H1 (cell line): ENCODE measurements at regions not wholly inside any gene's neighbourhood (a gene's known extent, or its start where the extent isn't known, plus 50 kb on each side); places are given as distances from the start of the nearest gene placed in this dataset.

Experiments used
- CTCF ChIA-PET: fragments of 300-600 bp; sonication (Branson Sonifier 250); formaldehyde crosslinking; loops from one replicate; lab custom pipeline; 2021; ENCODE audit not compliant: partially characterized antibody; lab: Charles Lee
- POLR2A ChIA-PET: fragments of 300-600 bp; sonication (Branson Sonifier 250); formaldehyde crosslinking; loops from one replicate; lab custom pipeline; 2021; ENCODE audit warnings: inconsistent platforms; ENCODE audit not compliant: partially characterized antibody; lab: Charles Lee
- DNase-seq, 2 experiments: peaks; one replicate each; pipeline versions ENCODE4 v3.0.0 to v3.0.0-alpha.2; 2010 to 2022; ENCODE audit warnings: low spot score in 2 of 2, low read depth in 1 of 2, mixed read lengths in 1 of 2
- FAIRE-seq: peaks from 2 replicates; lab custom pipeline; 2011; peaks lifted over from hg19 to GRCh38; lab: Jason Lieb, UNC
- H2AFZ ChIP-seq: 2 replicates; pipeline ENCODE4 v1.8.1; 2012; ENCODE audit warnings: low read length, inconsistent platforms
- H2AK5ac ChIP-seq: 2 replicates; pipeline ENCODE4 v1.6.1; 2013; ENCODE audit warnings: low read depth, low read length
- H2BK120ac ChIP-seq: replicated peaks from 2 replicates; pipeline ENCODE3; 2013; ENCODE audit warnings: low read depth, low read length, inconsistent platforms
- H2BK12ac ChIP-seq: 2 replicates; pipeline ENCODE4 v1.6.1; 2013; ENCODE audit warnings: low read depth, low read length
- H2BK15ac ChIP-seq: 2 replicates; pipeline ENCODE4 v1.6.1; 2013; ENCODE audit warnings: low read length
- H2BK20ac ChIP-seq: 2 replicates; pipeline ENCODE4 v1.6.1; 2013; ENCODE audit warnings: low read length
- H2BK5ac ChIP-seq: 2 replicates; pipeline ENCODE4 v1.6.1; 2013; ENCODE audit warnings: low read depth, low read length
- H3K14ac ChIP-seq: 2 replicates; pipeline ENCODE4 v1.6.1; 2013; ENCODE audit warnings: inconsistent platforms; ENCODE audit not compliant: insufficient read length
- H3K18ac ChIP-seq: 2 replicates; pipeline ENCODE4 v1.6.1; 2013; ENCODE audit warnings: low read length; ENCODE audit errors: extremely low read depth
- H3K23ac ChIP-seq: 2 replicates; pipeline ENCODE4 v1.6.1; 2013; ENCODE audit warnings: inconsistent platforms; ENCODE audit not compliant: insufficient read length
- H3K23me2 ChIP-seq: 2 replicates; pipeline ENCODE4 v1.6.1; 2013; ENCODE audit warnings: low read depth, low read length
- H3K27ac ChIP-seq: 2 replicates; pipeline ENCODE4 v1.6.1; 2011; ENCODE audit warnings: low read depth, low read length, inconsistent platforms
- H3K27me3 ChIP-seq, 4 experiments: replicated peaks in 1 of 4; 1 replicate in 1 of 4; 2 replicates in 3 of 4; pipeline versions ENCODE4 v1.6.1 to v1.8.1; 2011 to 2013; ENCODE audit warnings: low read length in 3 of 4, mild to moderate bottlenecking in 3 of 4, inconsistent platforms in 2 of 4, mixed read lengths in 2 of 4, moderate library complexity in 1 of 4; ENCODE audit not compliant: control insufficient read depth in 3 of 4, insufficient read depth in 3 of 4; ENCODE audit errors: extremely low read depth in 1 of 4
- H3K36me3 ChIP-seq, 4 experiments: 2 replicates each; pipeline versions ENCODE4 v1.6.1 to v1.8.1; 2011 to 2013; ENCODE audit warnings: mild to moderate bottlenecking in 4 of 4, low read length in 3 of 4, moderate library complexity in 2 of 4, control low read depth in 1 of 4, inconsistent platforms in 1 of 4; ENCODE audit not compliant: insufficient read depth in 4 of 4, control insufficient read depth in 2 of 4
- H3K4ac ChIP-seq: replicated peaks from 2 replicates; pipeline ENCODE3; 2013; ENCODE audit warnings: low read length, low read depth, mixed read lengths, inconsistent platforms; ENCODE audit not compliant: insufficient read length
- H3K4me1 ChIP-seq, 4 experiments: replicated peaks in 1 of 4; 1 replicate in 1 of 4; 2 replicates in 3 of 4; pipeline versions ENCODE4 v1.6.1 to v1.8.1; 2011 to 2013; ENCODE audit warnings: low read length in 3 of 4, inconsistent platforms in 2 of 4, mixed read lengths in 1 of 4; ENCODE audit not compliant: insufficient read depth in 4 of 4, control insufficient read depth in 3 of 4
- H3K4me2 ChIP-seq, 2 experiments: 2 replicates each; pipeline versions ENCODE4 v1.6.1 to v1.8.1; 2011 to 2013; ENCODE audit warnings: low read depth in 2 of 2, low read length in 2 of 2, control low read depth in 1 of 2, inconsistent platforms in 1 of 2, mild to moderate bottlenecking in 1 of 2; ENCODE audit not compliant: insufficient read depth in 1 of 2
- H3K4me3 ChIP-seq, 4 experiments: fragments of 200-600, 300-600 bp in 1 of 4; sonication (generic), shearing (Covaris generic), sonication (Bioruptor Twin) in 1 of 4; 2 replicates each; pipeline versions ENCODE4 v1.5.1 to v1.8.1; 2011 to 2016; ENCODE audit warnings: low read length in 4 of 4, low read depth in 3 of 4, control low read depth in 2 of 4, inconsistent platforms in 2 of 4, mild to moderate bottlenecking in 2 of 4, mixed read lengths in 1 of 4, moderate library complexity in 1 of 4; ENCODE audit not compliant: insufficient read depth in 2 of 4; ENCODE audit errors: extremely low read depth in 1 of 4
- H3K56ac ChIP-seq: replicated peaks from 2 replicates; pipeline ENCODE3; 2013; ENCODE audit warnings: low read depth, mild to moderate bottlenecking, mixed read lengths, low read length, inconsistent platforms; ENCODE audit not compliant: insufficient read length
- H3K79me1 ChIP-seq: 2 replicates; pipeline ENCODE4 v1.6.1; 2013; ENCODE audit warnings: low read depth, low read length, control low read depth
- H3K79me2 ChIP-seq, 2 experiments: 2 replicates each; pipeline versions ENCODE4 v1.6.1 to v1.8.1; 2012 to 2013; ENCODE audit warnings: low read length in 2 of 2, mild to moderate bottlenecking in 2 of 2, inconsistent platforms in 1 of 2; ENCODE audit not compliant: insufficient read depth in 2 of 2, control insufficient read depth in 1 of 2
- H3K9ac ChIP-seq, 4 experiments: replicated peaks in 1 of 4; 1 replicate in 1 of 4; 2 replicates in 3 of 4; pipeline versions ENCODE4 v1.6.1 to v1.8.1; 2011 to 2013; ENCODE audit warnings: low read depth in 3 of 4, low read length in 3 of 4, control low read depth in 2 of 4, mild to moderate bottlenecking in 2 of 4, moderate library complexity in 2 of 4, inconsistent platforms in 1 of 4; ENCODE audit errors: extremely low read depth in 1 of 4
- H3K9me3 ChIP-seq, 2 experiments: 2 replicates each; pipeline versions ENCODE4 v1.6.1 to v1.8.1; 2012 to 2013; ENCODE audit warnings: mild to moderate bottlenecking in 2 of 2, moderate library complexity in 2 of 2, control low read depth in 1 of 2, inconsistent platforms in 1 of 2, low read depth in 1 of 2, low read length in 1 of 2, mixed read lengths in 1 of 2; ENCODE audit not compliant: insufficient read depth in 2 of 2
- H4K20me1 ChIP-seq, 2 experiments: replicated peaks in 1 of 2; 2 replicates each; pipeline versions ENCODE3 to v1.8.1; 2011 to 2013; ENCODE audit warnings: inconsistent platforms in 2 of 2, low read length in 2 of 2, mild to moderate bottlenecking in 1 of 2; ENCODE audit not compliant: insufficient read depth in 2 of 2, control insufficient read depth in 1 of 2
- H4K5ac ChIP-seq: 2 replicates; pipeline ENCODE4 v1.6.1; 2013; ENCODE audit warnings: low read length, low read depth, mixed read lengths, inconsistent platforms; ENCODE audit not compliant: insufficient read length
- H4K8ac ChIP-seq: 2 replicates; pipeline ENCODE4 v1.8.0; 2013; ENCODE audit warnings: mild to moderate bottlenecking, moderate library complexity, low read length, inconsistent platforms; ENCODE audit not compliant: insufficient read depth; ENCODE audit errors: extremely low read depth
- H4K91ac ChIP-seq: replicated peaks from 2 replicates; pipeline ENCODE3; 2013; ENCODE audit warnings: low read length, mixed read lengths, inconsistent platforms; ENCODE audit not compliant: insufficient read length
- EP300 ChIP-seq, 2 experiments: IDR thresholded peaks; 1 replicate in 1 of 2; 2 replicates in 1 of 2; pipeline ENCODE4 v1.6.1; 2011 to 2012; ENCODE audit warnings: low read depth in 2 of 2, low read length in 2 of 2, mild to moderate bottlenecking in 2 of 2, borderline replicate concordance in 1 of 2, inconsistent platforms in 1 of 2, moderate library complexity in 1 of 2
- NANOG ChIP-seq: IDR thresholded peaks from 2 replicates; pipeline ENCODE4 v1.6.1; 2011; ENCODE audit warnings: low read length, low read depth, mild to moderate bottlenecking, inconsistent platforms; ENCODE audit not compliant: insufficient read depth, poor library complexity, severe bottlenecking
- TAF1 ChIP-seq: IDR thresholded peaks from 2 replicates; pipeline ENCODE4 v1.6.1; 2011; ENCODE audit warnings: mild to moderate bottlenecking, low read depth, low read length
- USF2 ChIP-seq: IDR thresholded peaks from 2 replicates; pipeline ENCODE4 v1.6.1; 2011; ENCODE audit warnings: low read length, improper control_type of control experiment
- WGBS, 2 experiments: shearing (Covaris generic) in 1 of 2; methylation state at CpG; one replicate each; pipeline versions ENCODE4 v1.1.6 to v1.1.7; 2013 to 2015; ENCODE audit warnings: low lambda C conversion rate in 2 of 2, mixed read lengths in 2 of 2, inconsistent platforms in 1 of 2, low coverage in 1 of 2, missing lambda C conversion rate in 1 of 2; ENCODE audit not compliant: insufficient replicate concordance in 2 of 2, insufficient coverage in 1 of 2, insufficient read length in 1 of 2; ENCODE audit errors: extremely low coverage in 1 of 2, missing lambda C conversion rate in 1 of 2; 5-methylcytosine and 5-hydroxymethylcytosine counted together
- TF ChIP-seq, protein P1 (sequence below), 3 experiments: IDR thresholded peaks; 1 replicate in 2 of 3; 2 replicates in 1 of 3; pipeline versions ENCODE4 v1.5.1 to v1.6.1; 2011; ENCODE audit warnings: low read length in 3 of 3, mild to moderate bottlenecking in 3 of 3, inconsistent platforms in 2 of 3, low read depth in 1 of 3, moderate library complexity in 1 of 3; ENCODE audit not compliant: insufficient read depth in 1 of 3; ENCODE audit errors: control extremely low read depth in 1 of 3

GRCh38 chr6:168856914-168857313 is 396.7 kb downstream of the THBS2 start:
- no peak for FAIRE-seq
- ChIA-PET CTCF (interaction anchor here (1.2 kb wide), 1 partner anchor 293 kb away, joined by 3 read pairs; no protein-coding TSS in a partner anchor), POLR2A (no interaction called here)
- 85% methylated on average over 7 of the region's 7 CpGs; no CpG with 5 or more reads in 1 of the 2 experiments for WGBS, 2 experiments
- Histone ChIP-seq H3K79me2 (no peaks in the 10 kb centered on the region), H3K14ac (no peak overlapping the region), H4K8ac (no peak overlapping the region), H2BK120ac (no peak overlapping the region), H2AFZ (no peak overlapping the region), H3K9ac (no peak overlapping the region), H3K56ac (no peak overlapping the region), H3K27me3 (no peaks in the 10 kb centered on the region), H2BK15ac (no peak overlapping the region), H2AK5ac (no peak overlapping the region), H2BK5ac (no peak overlapping the region), H3K36me3 (no peaks in the 10 kb centered on the region), H3K79me1 (no peaks in the 10 kb centered on the region), H4K20me1 (no peaks in the 10 kb centered on the region), H3K4me1 (no peaks in the 10 kb centered on the region; a peak in 1 of 7 replicates), H3K18ac (no peak overlapping the region), H3K23ac (no peak overlapping the region), H3K4ac (no peak overlapping the region), H3K23me2 (no peaks in the 10 kb centered on the region), H3K4me3 (no peak overlapping the region), H3K27ac (no peak overlapping the region), H3K9me3 (no peaks in the 10 kb centered on the region), H2BK12ac (no peak overlapping the region), H4K91ac (no peak overlapping the region), H3K4me2 (no peak overlapping the region), H2BK20ac (no peak overlapping the region), H4K5ac (no peak overlapping the region)
- DNase-seq: no peak
- TF ChIP-seq, protein P1, sequence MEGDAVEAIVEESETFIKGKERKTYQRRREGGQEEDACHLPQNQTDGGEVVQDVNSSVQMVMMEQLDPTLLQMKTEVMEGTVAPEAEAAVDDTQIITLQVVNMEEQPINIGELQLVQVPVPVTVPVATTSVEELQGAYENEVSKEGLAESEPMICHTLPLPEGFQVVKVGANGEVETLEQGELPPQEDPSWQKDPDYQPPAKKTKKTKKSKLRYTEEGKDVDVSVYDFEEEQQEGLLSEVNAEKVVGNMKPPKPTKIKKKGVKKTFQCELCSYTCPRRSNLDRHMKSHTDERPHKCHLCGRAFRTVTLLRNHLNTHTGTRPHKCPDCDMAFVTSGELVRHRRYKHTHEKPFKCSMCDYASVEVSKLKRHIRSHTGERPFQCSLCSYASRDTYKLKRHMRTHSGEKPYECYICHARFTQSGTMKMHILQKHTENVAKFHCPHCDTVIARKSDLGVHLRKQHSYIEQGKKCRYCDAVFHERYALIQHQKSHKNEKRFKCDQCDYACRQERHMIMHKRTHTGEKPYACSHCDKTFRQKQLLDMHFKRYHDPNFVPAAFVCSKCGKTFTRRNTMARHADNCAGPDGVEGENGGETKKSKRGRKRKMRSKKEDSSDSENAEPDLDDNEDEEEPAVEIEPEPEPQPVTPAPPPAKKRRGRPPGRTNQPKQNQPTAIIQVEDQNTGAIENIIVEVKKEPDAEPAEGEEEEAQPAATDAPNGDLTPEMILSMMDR (IDR thresholded peaks at IDR 0.05; ENCODE audit: control extremely low read depth in 1 of 3, insufficient read depth in 1 of 3, low read depth in 1 of 3, low read length in 3 of 3): no peak
- TF ChIP-seq TAF1 (no peak), EP300 (IDR thresholded peaks at IDR 0.05; ENCODE audit: borderline replicate concordance in 1 of 2, low read depth in 2 of 2, low read length in 2 of 2) (no peak), NANOG (no peak), USF2 (no peak)
